ENCODE measurements at regions not wholly inside any gene's neighbourhood (a gene's known extent, or its start where the extent isn't known, plus 50 kb on each side); places are given as distances from the start of the nearest gene placed in this dataset.

- TF ChIP-seq CTCF (conservative IDR thresholded peaks at IDR 0.05; ENCODE audit: low read depth, low read length) (no peak), EZH2 (IDR thresholded peaks at IDR 0.05; ENCODE audit: borderline replicate concordance, low read depth, low read length, poor library complexity, severe bottlenecking) (no peak)
Measured at GRCh38 chr12:74185360-74185759, 352.3 kb upstream of the ATXN7L3B start.

Data from A673 (cell line).